Medulla oblongata (tissue), 1 donor: ENCODE measurements at regions not wholly inside any gene's neighbourhood (a gene's known extent, or its start where the extent isn't known, plus 50 kb on each side); places are given as distances from the start of the nearest gene placed in this dataset.
"Not testable (repeated sequence)": the region's sequence is repeated elsewhere in the genome, so short reads cannot be mapped to it uniquely, and the experiment has no call there.

ENCODE experiments used
- DNase-seq: peaks from one replicate; pipeline ENCODE4 v3.0.0-alpha.2; 2015; ENCODE audit errors: extremely low spot score

DNA sequence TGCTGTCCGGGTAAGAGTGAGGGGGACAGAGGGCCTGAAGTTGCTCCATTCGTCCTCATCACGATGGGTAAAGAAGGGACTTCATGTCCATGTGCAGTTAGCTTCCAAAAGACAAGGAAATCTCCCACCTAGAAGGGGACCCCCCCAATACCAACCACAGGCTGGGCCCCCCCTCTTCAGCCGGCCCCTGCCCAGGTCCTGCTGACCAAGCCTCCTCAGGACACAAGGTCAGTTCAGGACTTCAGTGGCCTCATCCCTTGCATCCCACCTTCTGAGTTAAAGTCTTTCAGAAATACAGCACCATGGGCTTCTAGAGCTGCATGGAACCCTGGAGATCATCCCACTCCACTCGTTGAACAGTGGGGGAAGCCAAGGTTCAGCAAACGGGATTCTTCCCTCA lies 115.4 kb upstream of the ERG start:
- DNase-seq, result no peak

DNA sequence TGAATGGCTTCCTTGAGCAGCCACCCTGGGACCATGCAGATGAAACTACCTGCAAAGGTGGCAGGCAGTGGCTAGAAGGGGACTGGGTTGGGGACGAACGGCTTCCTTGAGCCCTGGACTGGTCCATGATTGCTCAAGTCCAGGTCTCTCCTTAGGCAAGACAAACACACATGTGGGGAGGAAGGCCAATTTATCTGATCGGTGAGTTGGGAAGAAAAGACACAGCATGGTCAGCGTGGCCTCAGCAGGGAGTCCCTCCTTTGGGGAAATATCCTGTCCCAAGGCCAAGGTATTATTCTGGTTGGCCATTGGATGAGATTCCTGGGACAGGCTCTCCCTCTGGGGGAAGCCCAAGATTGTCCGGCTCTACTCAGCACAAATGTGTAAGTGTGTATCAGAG lies 116.3 kb upstream of the ERG start:
- DNase-seq, result no peak

DNA sequence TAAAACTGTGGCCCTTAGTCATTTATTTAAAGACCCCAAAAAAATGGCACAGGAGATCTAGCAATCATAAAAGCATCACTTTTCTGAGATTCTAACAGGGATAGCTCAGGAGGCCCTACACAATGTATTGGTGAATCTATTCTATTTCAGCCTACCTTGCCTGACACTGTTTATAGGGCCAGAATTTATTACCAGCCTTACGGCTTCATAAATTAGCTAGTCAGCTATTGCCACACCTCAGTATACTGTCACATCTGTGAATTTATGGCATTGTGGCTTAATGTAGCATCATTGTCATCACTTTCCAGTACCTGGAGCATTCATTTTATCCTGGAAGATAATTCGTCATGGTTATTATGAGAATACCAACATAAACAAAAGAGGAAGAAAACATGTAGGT lies 121.2 kb upstream of the ERG start:
- DNase-seq, result no peak

DNA sequence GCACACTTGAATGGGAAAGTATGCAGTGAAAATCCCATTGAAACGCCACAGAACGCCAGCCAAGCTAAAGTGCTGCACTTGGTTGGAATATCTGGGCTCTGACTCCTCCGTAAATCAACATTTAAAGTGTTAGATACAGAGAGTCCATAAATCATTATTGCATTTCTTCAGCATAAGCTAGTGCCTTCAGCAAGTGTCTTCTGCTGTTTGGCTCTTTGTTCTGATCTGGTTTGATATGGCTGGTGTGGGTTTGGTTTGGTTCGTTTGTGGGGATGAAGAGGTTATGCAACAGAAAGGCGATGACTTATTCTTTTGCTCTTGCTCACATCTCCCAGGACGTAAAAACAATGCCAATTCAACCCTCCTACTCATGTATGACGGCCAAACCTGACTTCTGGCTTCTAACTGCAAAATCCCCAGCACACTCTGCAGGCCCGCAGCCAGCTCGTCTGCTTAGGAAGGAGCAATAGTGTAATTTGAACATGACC lies 121.8 kb upstream of the ERG start:
- DNase-seq, result no peak

DNA sequence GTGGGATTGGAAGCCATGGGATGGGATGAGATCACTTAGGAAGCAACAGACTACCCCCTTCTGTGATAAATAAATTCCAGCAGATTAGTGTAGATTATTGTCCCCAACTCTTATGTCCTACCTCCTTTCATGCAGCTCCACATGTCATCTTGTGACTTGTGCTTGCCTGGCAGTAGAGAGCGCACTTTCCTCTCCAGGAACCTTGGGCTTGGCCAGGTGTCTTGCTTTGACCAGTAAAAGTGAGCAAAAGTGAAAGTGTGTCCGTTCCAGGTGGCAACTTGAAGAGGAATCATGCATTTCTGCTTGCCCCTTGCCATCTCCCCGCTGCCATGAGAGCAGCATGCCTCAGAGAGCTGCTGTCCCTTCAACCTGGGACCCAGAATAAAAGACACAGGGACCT lies 122.9 kb upstream of the ERG start:
- no peak for DNase-seq

DNA sequence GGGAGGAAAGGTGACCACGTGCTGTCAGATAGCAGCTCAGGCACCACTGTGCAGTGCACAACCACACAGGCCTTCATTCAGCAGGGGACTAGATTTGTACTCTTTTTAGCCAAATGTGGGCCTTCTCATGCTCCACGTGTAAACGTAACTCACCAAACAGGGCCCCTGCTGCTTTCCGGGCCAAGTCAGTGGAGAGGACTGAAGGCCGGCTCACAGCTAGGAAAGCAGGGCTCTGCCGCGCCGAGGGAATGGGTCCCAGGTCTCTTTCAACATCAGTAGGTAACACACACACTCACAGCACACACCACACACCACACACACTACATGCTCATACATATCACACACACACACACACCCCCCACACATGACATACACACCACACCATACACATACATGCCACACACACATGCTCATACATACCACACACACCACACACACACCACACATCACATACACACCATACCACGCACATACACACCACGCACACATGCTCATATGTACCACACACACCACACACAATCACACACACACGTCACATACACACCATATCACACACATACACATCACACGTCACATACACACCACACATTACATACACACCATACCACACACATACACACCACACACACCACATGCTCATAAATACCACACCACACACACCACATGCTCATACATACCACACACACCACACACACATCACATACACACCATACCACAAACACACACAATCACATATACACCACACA lies 124.0 kb upstream of the ERG start:
- no peak for DNase-seq

DNA sequence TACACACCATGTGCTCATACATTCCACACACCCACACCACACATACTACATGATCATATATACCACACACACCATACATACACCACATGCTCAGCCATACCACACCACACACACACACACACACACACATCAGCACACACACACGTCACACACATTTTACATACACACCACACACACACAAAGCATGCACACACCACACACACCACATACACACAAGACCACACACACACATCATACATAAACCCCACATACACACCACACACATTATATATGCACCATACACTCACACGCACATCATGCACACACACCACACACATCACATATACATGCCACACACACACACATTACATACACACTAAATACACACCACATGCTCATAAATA lies 124.5 kb upstream of the ERG start:
- DNase-seq, result no peak

DNA sequence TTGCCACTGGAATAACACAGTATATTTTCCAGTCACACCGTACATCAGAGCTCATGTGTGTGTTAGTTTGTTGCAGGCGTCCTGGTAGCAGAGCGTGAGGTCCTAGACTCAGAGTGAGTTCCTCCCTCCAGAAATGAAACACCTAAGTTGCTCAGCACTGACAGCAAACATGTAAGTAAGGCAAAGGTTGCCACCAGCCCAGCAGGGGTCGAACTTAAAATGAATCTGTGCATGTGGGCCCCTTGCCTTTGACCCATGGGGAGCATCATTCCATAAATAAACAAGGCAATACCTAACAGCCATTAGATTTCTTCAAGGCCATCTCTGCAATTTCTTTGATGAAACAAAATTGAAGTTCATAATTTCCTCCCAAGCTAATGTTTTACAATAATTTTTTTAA lies 125.3 kb upstream of the ERG start:
- no peak for DNase-seq

DNA sequence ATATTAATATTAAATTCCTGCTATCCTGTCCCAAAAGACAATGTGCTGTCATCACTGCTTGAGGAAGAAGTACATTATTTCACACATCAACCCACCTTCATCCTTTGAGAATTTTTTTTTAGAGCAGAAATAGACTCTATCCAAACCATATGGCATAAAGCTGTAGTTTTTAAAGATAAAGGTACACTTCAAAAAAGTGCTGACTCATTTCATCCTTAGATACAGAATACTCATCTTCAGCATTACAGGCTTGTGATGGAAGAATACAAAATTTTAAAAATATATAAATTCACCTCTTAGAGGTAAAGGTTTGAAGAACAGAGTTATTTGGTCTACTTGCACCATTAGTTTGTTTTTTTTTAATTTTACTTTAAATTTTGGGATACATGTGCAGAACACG lies 126.7 kb upstream of the ERG start:
- DNase-seq, result no peak

DNA sequence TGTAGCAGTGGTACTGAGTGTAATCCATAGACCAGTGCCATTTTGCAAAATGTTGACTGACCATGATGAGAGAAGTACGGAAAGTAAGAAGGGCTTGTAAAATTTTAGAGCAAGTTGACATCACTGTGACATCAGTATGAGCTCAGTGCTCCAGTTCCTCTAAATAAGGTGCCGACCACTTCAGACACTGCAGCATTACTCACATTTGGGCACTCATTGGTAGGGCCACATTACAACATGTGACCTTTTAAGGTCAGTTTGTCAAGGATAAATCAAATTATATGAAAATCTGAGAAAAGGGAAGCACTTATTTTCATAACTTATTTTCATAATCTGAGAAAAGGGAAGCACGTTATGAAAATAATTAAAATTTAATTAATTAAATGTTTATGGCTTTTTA lies 128.0 kb upstream of the ERG start:
- no peak for DNase-seq

DNA sequence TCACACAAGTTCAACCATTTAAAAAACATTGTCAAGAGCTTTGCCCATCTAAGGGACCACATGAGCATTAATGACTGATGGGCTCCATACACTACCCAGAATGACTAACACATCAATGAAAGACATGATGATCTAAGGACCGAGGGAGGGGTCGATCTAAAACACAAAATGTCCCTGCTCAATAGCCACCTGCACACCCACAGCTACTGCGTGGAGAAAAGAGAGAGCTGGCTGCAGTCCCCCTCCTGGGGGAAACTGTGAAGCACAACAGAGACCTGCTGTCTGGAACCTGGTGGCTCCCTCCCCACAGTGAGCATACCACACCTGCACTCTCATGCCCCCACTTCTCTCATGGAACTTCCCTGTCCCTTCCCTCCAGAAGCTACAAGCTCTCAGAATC lies 130.1 kb upstream of the ERG start:
- no peak for DNase-seq

DNA sequence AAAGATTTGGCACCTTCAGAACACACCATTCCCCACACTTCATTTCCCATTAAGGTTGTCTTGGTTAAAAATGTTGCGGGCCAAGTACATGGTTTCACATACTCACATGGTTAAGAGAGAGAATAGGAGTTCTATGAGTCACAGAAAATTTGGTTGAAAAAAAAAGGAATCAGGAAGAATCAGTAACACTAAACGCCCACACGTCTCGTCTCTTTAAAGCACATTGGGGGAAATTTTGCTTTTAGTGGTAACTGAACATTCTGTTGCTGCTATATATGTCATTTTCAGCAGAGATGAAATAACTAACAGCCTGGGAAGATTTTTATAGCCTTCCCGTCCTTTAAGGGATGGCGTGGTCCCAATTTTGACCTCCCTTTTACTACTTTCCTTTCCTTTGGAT lies 132.9 kb upstream of the ERG start:
- no peak for DNase-seq

DNA sequence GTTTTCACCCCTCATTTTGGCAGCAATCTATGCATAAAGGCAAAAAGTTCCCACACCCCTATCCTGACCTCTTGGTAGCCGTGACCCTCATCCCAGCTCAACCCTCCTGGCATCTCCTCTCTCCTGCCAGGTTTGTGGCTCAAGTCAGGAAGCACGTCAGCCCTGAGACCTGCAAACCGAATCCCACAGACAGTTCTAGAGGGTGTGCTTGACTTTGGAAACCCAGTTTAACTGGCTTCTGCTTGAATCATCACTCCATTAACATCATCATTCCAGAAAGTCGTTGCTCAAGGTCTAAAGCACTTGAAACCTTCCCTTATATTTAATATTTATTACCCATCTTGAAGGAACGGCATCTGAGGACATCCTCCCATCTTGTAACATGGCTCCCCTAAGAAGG lies 133.4 kb upstream of the ERG start:
- no peak for DNase-seq

DNA sequence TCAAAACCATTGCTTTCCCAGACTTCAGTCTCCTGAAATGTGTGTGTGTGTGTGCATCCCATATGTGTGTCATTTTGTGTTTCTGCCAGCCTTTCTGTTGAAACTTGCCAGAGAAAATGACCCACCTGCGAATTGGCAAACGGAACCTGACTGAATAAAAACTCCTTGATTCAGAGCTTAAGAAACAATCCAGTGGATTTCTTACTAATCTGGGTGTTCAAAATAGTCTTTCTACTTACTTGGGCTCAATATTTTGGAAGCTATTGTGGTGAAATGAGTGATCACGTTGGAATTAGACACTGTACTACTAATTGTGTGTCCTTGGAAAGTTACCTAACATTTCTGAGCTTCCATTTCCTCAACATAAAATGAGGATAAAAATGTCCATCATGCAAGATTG lies 138.9 kb upstream of the ERG start:
- DNase-seq, result no peak

DNA sequence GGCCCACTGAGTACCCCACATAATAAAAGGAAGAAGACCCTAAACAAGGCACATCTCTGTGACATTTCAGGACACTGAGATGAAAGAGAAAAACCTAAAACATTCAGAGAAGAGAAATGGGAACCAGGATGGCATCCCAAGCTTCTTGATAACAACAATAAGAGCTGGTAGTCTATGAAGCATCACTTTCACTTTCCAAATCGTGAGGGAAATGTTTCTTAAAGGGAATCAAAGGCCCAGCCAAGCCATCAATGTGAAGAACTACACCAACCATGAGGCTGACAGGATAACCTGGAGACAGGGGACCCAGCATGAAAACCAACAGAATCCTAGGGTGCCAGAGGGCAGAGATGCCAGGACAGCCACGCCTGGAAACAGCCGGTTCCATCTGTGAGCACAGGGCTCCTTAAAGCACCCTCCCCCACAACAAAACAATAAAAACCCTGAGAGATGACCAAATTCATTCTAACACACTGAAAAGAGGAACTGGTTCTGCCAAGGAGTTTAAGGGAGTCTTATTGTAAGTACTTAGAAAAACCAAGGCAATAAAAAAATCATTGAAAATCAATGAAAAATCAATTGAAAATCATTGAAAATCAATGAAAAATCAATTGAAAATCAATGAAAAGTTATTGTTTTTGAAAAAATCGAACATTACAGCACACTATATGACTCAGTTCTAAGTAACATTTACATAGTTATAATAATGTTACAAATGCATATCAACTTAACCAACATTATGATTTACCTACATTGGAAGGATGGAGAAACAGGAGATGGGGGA lies 141.5 kb upstream of the ERG start:
- DNase-seq, result no peak

DNA sequence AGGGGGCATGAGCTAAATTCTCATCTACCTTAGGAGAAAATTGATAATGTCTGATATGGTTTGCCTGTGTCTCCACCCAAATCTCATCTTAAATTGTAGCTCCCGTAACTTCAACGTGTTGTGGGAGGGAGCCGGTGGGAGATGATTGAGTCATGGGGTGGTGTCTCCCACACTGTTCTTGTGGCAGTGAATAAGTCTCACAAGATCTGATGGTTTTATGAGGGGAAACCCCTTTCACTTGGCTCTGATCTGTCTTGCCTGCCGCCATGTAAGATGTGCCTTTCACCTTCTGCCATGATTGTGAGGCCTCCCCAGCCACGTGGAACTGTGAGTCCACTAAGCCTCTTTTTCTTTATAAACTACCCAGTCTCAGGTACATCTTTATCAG lies 142.1 kb upstream of the ERG start:
- DNase-seq, result not testable (repeated sequence)

DNA sequence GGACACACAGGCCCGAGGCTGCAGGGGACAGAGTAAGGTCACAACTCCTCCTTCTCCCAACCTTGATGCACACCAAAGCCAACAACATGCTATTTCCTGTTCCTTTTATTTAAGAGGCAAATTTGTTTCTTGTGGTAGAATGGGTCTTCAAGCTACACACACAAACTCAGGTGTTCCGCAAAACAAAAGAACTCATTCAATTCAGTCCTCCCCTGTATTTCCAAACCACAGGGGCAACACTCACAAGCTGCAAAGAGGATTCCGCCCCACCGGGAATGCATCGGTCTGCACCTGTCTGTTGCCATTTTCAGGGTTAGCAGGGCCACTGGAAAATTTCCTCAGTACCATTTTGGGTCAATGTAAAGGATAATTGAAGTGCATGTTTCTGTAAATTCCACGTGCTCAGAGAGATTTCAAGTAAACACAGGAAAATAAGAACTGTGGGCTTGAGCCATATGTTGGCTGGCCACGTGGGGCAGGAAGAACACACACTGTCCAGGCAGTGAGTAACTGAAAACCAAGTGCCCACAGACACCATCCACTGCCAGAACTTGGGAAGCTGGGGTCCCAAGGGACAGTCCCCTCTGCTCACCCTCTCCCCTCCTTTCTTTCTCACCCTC lies 145.2 kb upstream of the ERG start:
- DNase-seq, result no peak

DNA sequence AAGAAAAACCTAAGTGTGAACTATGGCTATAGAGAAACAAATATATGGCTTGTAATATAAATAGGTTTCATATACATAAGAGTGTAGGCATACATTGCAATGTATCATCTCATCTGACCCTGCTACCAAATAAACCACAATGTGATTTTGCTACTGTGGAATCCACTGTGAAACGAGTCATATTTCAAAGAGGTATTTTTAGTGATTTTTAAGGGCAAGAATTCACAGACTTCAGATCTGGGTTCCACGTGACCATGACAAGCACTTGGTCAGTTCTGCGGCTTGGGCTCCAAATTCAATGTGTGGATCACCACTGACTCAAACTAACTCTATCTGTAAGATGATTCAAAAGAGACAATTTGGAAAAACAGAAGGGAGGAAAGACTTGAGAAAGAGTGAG lies 147.0 kb upstream of the ERG start:
- DNase-seq, result no peak

DNA sequence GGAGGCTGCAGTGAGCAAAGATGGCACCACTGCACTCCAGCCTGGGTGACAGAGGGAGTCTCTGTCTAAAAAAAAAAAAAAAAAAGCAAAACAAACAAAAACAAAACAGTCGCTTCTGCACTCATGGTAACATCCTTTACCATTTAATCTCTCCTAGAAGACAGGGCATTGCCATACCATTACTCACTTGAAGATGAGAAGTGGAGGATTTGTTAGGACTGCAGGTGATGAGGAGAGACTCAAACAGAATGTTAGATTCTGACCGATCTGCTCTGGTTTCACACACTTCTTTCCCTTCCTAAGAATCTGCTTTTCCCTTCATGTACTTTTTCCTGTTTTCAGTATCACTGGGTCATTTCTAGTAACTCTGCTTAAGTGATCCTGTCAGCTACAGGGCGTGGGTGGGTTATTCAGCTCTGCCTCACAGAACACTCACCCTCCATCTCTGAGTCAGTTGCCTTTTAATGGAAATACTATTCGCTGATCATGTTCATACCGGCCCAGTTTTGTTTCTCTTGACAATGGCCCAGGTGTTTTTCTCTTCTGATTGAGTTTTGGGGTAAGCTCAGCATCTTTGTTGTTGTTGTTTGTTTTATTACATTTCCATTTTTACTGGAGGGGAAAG lies 148.0 kb upstream of the ERG start:
- DNase-seq, result no peak

DNA sequence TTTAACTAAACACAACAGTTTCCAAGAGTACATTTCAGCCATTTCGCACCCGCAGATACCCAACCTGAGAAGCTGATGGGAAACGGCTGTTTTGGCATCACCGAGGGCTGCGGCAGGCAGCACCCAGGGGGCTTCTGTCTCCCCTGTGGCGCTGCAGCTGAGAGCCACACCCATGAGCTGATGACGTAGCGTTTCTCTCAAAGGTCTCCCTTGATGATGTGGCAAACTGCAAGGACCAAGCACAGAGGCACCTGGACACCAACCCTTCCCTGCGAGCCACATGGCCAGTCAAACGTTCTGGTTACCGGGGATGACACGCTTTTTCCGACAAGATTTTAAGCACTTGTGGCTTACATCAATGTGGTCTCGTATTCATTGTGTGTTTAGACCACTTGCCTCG lies 150.8 kb upstream of the ERG start:
- DNase-seq, result no peak

DNA sequence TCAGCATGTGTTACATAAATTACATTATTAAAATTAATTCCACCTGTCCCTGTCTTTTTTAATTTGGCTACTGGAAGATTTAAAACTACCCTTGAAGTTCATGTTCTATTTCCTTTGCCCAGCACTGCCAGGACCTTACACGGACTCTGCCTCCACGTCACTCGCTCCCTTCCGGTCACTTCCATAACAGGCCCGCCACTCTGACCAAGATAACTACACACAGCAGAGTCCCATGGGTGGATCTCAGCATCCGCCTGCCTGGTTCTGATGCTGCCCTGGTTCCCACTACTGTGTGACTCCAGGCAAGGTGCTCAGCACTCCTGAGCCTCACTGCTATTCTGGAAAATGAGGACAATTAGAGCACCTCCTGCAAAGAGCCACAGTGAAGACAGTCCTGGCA lies 153.3 kb upstream of the ERG start:
- DNase-seq, result no peak

DNA sequence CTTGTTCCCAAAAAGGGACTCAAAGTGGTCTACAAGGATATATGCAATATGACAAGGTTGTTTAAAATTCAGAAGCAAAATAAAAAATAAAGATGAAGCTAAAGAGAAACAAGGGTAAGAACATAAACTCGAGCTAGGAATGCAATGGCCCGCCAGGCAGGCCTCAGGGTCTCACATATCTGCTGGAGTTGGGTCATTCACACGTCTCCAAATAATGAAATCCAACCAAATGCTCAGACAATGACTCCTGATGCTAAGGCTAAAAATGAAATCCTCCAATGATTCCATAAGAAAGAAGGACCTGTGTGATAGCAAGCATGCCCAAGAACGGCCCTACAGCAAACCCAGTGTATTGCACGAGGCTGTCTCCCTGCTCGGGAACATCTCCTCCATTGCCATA lies 153.3 kb upstream of the ETS2 start:
- no peak for DNase-seq

DNA sequence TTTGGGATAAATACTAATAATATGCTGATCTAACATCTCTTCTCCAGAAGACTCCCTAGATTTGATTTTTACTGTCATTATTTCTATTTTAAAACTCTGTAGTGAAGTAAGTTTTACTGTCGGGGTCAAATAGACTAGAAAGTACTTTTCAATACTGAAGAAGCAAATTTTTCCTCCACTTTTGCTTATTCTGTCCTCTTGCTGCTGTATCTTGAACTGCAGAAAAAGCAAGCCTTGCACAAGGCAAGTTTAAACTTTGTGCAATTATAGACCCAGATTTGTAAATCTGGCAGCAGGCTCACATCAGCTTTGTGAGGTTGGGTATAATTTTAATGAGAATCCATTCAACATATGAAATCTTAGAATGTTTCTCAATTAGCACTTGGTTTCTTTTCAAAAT lies 151.1 kb upstream of the ETS2 start:
- no peak for DNase-seq
